VCaP (cell line): ENCODE measurements at regions not wholly inside any gene's neighbourhood (a gene's known extent, or its start where the extent isn't known, plus 50 kb on each side); places are given as distances from the start of the nearest gene placed in this dataset.

Experiments
- H3K27ac ChIP-seq: fragments of 450-650 bp; 2 replicates; pipeline ENCODE4 v1.5.1; 2017
- CTCF ChIP-seq: fragments of 450-650 bp; conservative IDR thresholded peaks from 2 replicates; pipeline ENCODE4 v1.5.1; 2017; ENCODE audit warnings: mild to moderate bottlenecking, moderate library complexity

GRCh38 chr6:137726582-137726981 is 140.5 kb upstream of the TNFAIP3 start:
- H3K27ac ChIP-seq: no peak overlapping the region
- no peak for TF ChIP-seq CTCF

- no peak overlapping the region for H3K27ac ChIP-seq
- no peak for TF ChIP-seq CTCF
Observed at GRCh38 chr6:137727216-137727765, 139.8 kb upstream of the TNFAIP3 start.

- H3K27ac ChIP-seq: no peak overlapping the region
- no peak for TF ChIP-seq CTCF
Observed at GRCh38 chr6:137728386-137729349, 138.4 kb upstream of the TNFAIP3 start.

- H3K27ac ChIP-seq: no peak overlapping the region
- no peak for TF ChIP-seq CTCF
Observed at GRCh38 chr6:137729866-137730629, 137.0 kb upstream of the TNFAIP3 start.

- peak overlapping the region; percentile 35 for H3K27ac ChIP-seq
- no peak for TF ChIP-seq CTCF
Observed at GRCh38 chr6:137731600-137731959, 135.5 kb upstream of the TNFAIP3 start.

- no peak for TF ChIP-seq CTCF
- H3K27ac ChIP-seq: peak overlapping the region; percentile 35
Observed at GRCh38 chr6:137731960-137732616, 135.0 kb upstream of the TNFAIP3 start.

GRCh38 chr6:137733372-137733771 is 133.7 kb upstream of the TNFAIP3 start:
- H3K27ac ChIP-seq: no peak overlapping the region
- TF ChIP-seq CTCF: no peak
